GM10248 (cell line): ENCODE measurements at regions not wholly inside any gene's neighbourhood (a gene's known extent, or its start where the extent isn't known, plus 50 kb on each side); places are given as distances from the start of the nearest gene placed in this dataset.

Experiments
- CTCF ChIA-PET: fragments of 300-600 bp; sonication (Branson Sonifier 250); formaldehyde crosslinking; extraction: SDS; loops from one replicate; lab custom pipeline; 2021; ENCODE audit warnings: antibody characterized with exemption; lab: Yijun Ruan, JAX
- POLR2A ChIA-PET: fragments of 350-650 bp; sonication (Branson Sonifier 250); formaldehyde crosslinking; extraction: SDS; loops from one replicate; lab custom pipeline; 2020; ENCODE audit warnings: antibody characterized with exemption; lab: Yijun Ruan, JAX
- DNase-seq: peaks from one replicate; pipeline ENCODE4 v3.0.0; 2012; ENCODE audit errors: extremely low spot score
- CTCF ChIP-seq: IDR thresholded peaks from 2 replicates; pipeline ENCODE4 v1.5.1; 2012; ENCODE audit warnings: mild to moderate bottlenecking, low read depth; ENCODE audit errors: extremely low read depth, missing control alignments, control extremely low read depth

GRCh38 chr3:107289354-107289753 is 87.9 kb upstream of the CCDC54 start:
- DNase-seq, result no peak
- CTCF ChIA-PET, result no interaction called here
- no peak for TF ChIP-seq CTCF
- POLR2A ChIA-PET, result no interaction called here

GRCh38 chr3:107294117-107294516 is 83.1 kb upstream of the CCDC54 start:
- ChIA-PET POLR2A (no interaction called here), CTCF (no interaction called here)

GRCh38 chr3:107297597-107297996 is 79.6 kb upstream of the CCDC54 start:
- no peak for TF ChIP-seq CTCF
- ChIA-PET CTCF (interaction anchor here (1.0 to 1.6 kb wide), 2 partner anchors 88 to 630 kb away, joined by 3 read pairs; no protein-coding TSS in a partner anchor), POLR2A (no interaction called here)
- DNase-seq, result no peak

More at GRCh38 chr3:107294117-107294516, 83.1 kb upstream of the CCDC54 start:
- no peak for DNase-seq
- TF ChIP-seq CTCF, result no peak

GRCh38 chr3:107307205-107307604 is 70.0 kb upstream of the CCDC54 start:
- ChIA-PET CTCF (no interaction called here), POLR2A (interaction anchor here (0.7 kb wide), 1 partner anchor 1422 kb away, joined by 4 read pairs; no protein-coding TSS in a partner anchor)
- DNase-seq, result no peak
- no peak for TF ChIP-seq CTCF

- CTCF ChIA-PET, result interaction anchor here (1.3 to 1.9 kb wide), 3 partner anchors 9 to 57 kb away, joined by 3 to 6 read pairs (median 5); no protein-coding TSS in a partner anchor
- DNase-seq, result no peak
- POLR2A ChIA-PET, result no interaction called here
- no peak for TF ChIP-seq CTCF
These were observed 68.5 kb upstream of the CCDC54 start for GRCh38 chr3:107308716-107309115.

GRCh38 chr3:107309312-107309711 is 67.9 kb upstream of the CCDC54 start:
- CTCF ChIA-PET, result interaction anchor here (1.3 to 1.9 kb wide), 3 partner anchors 9 to 57 kb away, joined by 3 to 6 read pairs (median 5); no protein-coding TSS in a partner anchor
- POLR2A ChIA-PET, result no interaction called here
- DNase-seq, result no peak
- no peak for TF ChIP-seq CTCF
